ENCODE measurements at regions not wholly inside any gene's neighbourhood (a gene's known extent, or its start where the extent isn't known, plus 50 kb on each side); places are given as distances from the start of the nearest gene placed in this dataset.

- no peaks in the 10 kb centered on the region for H3K27me3 ChIP-seq
- intact Hi-C loops (cut with DNase I) = no loop called here
- no peaks in the 10 kb centered on the region for H3K9me3 ChIP-seq
- no peak overlapping the region for H3K4me3 ChIP-seq
- no peaks in the 10 kb centered on the region for H3K36me3 ChIP-seq
- H3K4me1 ChIP-seq = peaks cover 27% of the 10 kb centered on the region
- H3K27ac ChIP-seq = no peak overlapping the region
- no peak for DNase-seq (ENCODE audit: extremely low spot score in 2 of 2)
- TF ChIP-seq CTCF (IDR thresholded peaks at IDR 0.05) (no peak), POLR2AphosphoS5 (IDR thresholded peaks at IDR 0.05; ENCODE audit: insufficient read depth in 1 of 2, low read depth in 1 of 2) (no peak), POLR2A (IDR thresholded peaks at IDR 0.05) (no peak)
Observed at GRCh38 chr1:182182311-182182710, 120.8 kb upstream of the ZNF648 start.

- Histone ChIP-seq H3K27ac (no peak overlapping the region), H3K27me3 (no peaks in the 10 kb centered on the region), H3K9me3 (no peaks in the 10 kb centered on the region), H3K4me3 (no peak overlapping the region), H3K36me3 (no peaks in the 10 kb centered on the region), H3K4me1 (peaks cover 22% of the 10 kb centered on the region)
- no peak for DNase-seq (ENCODE audit: extremely low spot score in 2 of 2)
- intact Hi-C loops (cut with DNase I) = no loop called here
- TF ChIP-seq CTCF (IDR thresholded peaks at IDR 0.05) (no peak), POLR2A (IDR thresholded peaks at IDR 0.05) (no peak), POLR2AphosphoS5 (IDR thresholded peaks at IDR 0.05; ENCODE audit: insufficient read depth in 1 of 2, low read depth in 1 of 2) (peak in 1 of 2 donors; percentile 34)
Observed at GRCh38 chr1:182181167-182181572, 119.7 kb upstream of the ZNF648 start.

GRCh38 chr1:182175361-182175931 is 113.9 kb upstream of the ZNF648 start:
- intact Hi-C loops (cut with DNase I) = no loop called here
- DNase-seq (ENCODE audit: extremely low spot score in 2 of 2) = no peak
- H3K4me3 ChIP-seq = no peak overlapping the region
- no peak for TF ChIP-seq CTCF (IDR thresholded peaks at IDR 0.05)
- peak in 1 of 2 donors; percentile 56 for TF ChIP-seq POLR2AphosphoS5 (IDR thresholded peaks at IDR 0.05; ENCODE audit: insufficient read depth in 1 of 2, low read depth in 1 of 2)
- TF ChIP-seq POLR2A (IDR thresholded peaks at IDR 0.05) = no peak
- H3K27me3 ChIP-seq = no peaks in the 10 kb centered on the region
- peak overlapping the region; percentile 14 for H3K27ac ChIP-seq
- no peaks in the 10 kb centered on the region for H3K9me3 ChIP-seq
- H3K36me3 ChIP-seq = no peaks in the 10 kb centered on the region
- peaks cover 25% of the 10 kb centered on the region for H3K4me1 ChIP-seq

- no peaks in the 10 kb centered on the region for H3K9me3 ChIP-seq
- intact Hi-C loops (cut with DNase I) = no loop called here
- no peaks in the 10 kb centered on the region for H3K36me3 ChIP-seq
- no peaks in the 10 kb centered on the region for H3K27me3 ChIP-seq
- peaks cover 25% of the 10 kb centered on the region for H3K4me1 ChIP-seq
- peak overlapping the region; percentile 14 for H3K27ac ChIP-seq
- H3K4me3 ChIP-seq = no peak overlapping the region
- TF ChIP-seq CTCF (IDR thresholded peaks at IDR 0.05) = no peak
- no peak for TF ChIP-seq POLR2AphosphoS5 (IDR thresholded peaks at IDR 0.05; ENCODE audit: insufficient read depth in 1 of 2, low read depth in 1 of 2)
- no peak for TF ChIP-seq POLR2A (IDR thresholded peaks at IDR 0.05)
- DNase-seq (ENCODE audit: extremely low spot score in 2 of 2) = no peak
Observed at GRCh38 chr1:182174513-182174855, 113.0 kb upstream of the ZNF648 start.

- Histone ChIP-seq H3K9me3 (no peaks in the 10 kb centered on the region), H3K4me1 (peaks cover 25% of the 10 kb centered on the region), H3K4me3 (no peak overlapping the region), H3K27ac (peak overlapping the region; percentile 14), H3K27me3 (no peaks in the 10 kb centered on the region), H3K36me3 (no peaks in the 10 kb centered on the region)
- intact Hi-C loops (cut with DNase I) = no loop called here
- TF ChIP-seq POLR2AphosphoS5 (IDR thresholded peaks at IDR 0.05; ENCODE audit: insufficient read depth in 1 of 2, low read depth in 1 of 2) (peak in 1 of 2 donors; percentile 86), POLR2A (IDR thresholded peaks at IDR 0.05) (no peak)
- no peak for DNase-seq (ENCODE audit: extremely low spot score in 2 of 2)
Observed at GRCh38 chr1:182173808-182174512, 112.4 kb upstream of the ZNF648 start.

All from vagina (tissue), 2 donors.